Activated CD8-positive, alpha-beta memory T cell treated with anti-CD3 and anti-CD28 coated beads for 36 hours (primary cell): ENCODE measurements at regions not wholly inside any gene's neighbourhood (a gene's known extent, or its start where the extent isn't known, plus 50 kb on each side); places are given as distances from the start of the nearest gene placed in this dataset.

Source experiments
- CTCF ChIA-PET: fragments of 350-600 bp; sonication (Branson Sonifier 250); formaldehyde crosslinking; loops from one replicate; lab custom pipeline; 2021; ENCODE audit warnings: antibody characterized with exemption; lab: Charles Lee
- POLR2A ChIA-PET: fragments of 350-600 bp; sonication (Branson Sonifier 250); formaldehyde crosslinking; loops from one replicate; lab custom pipeline; 2021; ENCODE audit warnings: antibody characterized with exemption; lab: Charles Lee

GRCh38 chr14:53701108-53701875, 255.3 kb downstream of the BMP4 start:
- ChIA-PET CTCF (no interaction called here), POLR2A (no interaction called here)

- CTCF ChIA-PET: no interaction called here
- POLR2A ChIA-PET: no interaction called here
These were observed 260.2 kb downstream of the BMP4 start for GRCh38 chr14:53696217-53696965.

GRCh38 chr14:53695692-53696214, 260.9 kb downstream of the BMP4 start:
- POLR2A ChIA-PET: no interaction called here

GRCh38 chr14:53692885-53693284, 263.7 kb downstream of the BMP4 start:
- POLR2A ChIA-PET: no interaction called here
- CTCF ChIA-PET: no interaction called here

More at GRCh38 chr14:53695692-53696214, 260.9 kb downstream of the BMP4 start:
- CTCF ChIA-PET: no interaction called here

- CTCF ChIA-PET: no interaction called here
- POLR2A ChIA-PET: no interaction called here
These were observed 264.2 kb downstream of the BMP4 start for GRCh38 chr14:53692451-53692850.

GRCh38 chr14:53683229-53683628, 273.4 kb downstream of the BMP4 start:
- ChIA-PET POLR2A (no interaction called here), CTCF (no interaction called here)

GRCh38 chr14:53672526-53672925, 284.1 kb downstream of the BMP4 start:
- POLR2A ChIA-PET: no interaction called here
- CTCF ChIA-PET: no interaction called here

- ChIA-PET CTCF (no interaction called here), POLR2A (no interaction called here)
These were observed 285.9 kb downstream of the BMP4 start for GRCh38 chr14:53670701-53671100.

GRCh38 chr14:53668897-53669296, 287.7 kb downstream of the BMP4 start:
- ChIA-PET CTCF (no interaction called here), POLR2A (no interaction called here)

GRCh38 chr14:53663709-53664108, 292.9 kb downstream of the BMP4 start:
- ChIA-PET CTCF (no interaction called here), POLR2A (no interaction called here)

- ChIA-PET CTCF (no interaction called here), POLR2A (no interaction called here)
These were observed 301.4 kb downstream of the BMP4 start for GRCh38 chr14:53655080-53655785.

GRCh38 chr14:53652068-53652467, 304.6 kb downstream of the BMP4 start:
- CTCF ChIA-PET: no interaction called here
- POLR2A ChIA-PET: no interaction called here

- POLR2A ChIA-PET: no interaction called here
- CTCF ChIA-PET: no interaction called here
These were observed 305.4 kb downstream of the BMP4 start for GRCh38 chr14:53651096-53651740.

GRCh38 chr14:53646925-53647324, 309.7 kb downstream of the BMP4 start:
- CTCF ChIA-PET: no interaction called here
- POLR2A ChIA-PET: no interaction called here

- POLR2A ChIA-PET: no interaction called here
- CTCF ChIA-PET: no interaction called here
These were observed 315.9 kb downstream of the BMP4 start for GRCh38 chr14:53640695-53641094.

GRCh38 chr14:53638966-53639365, 317.7 kb downstream of the BMP4 start:
- CTCF ChIA-PET: interaction anchor here (1.7 kb wide), 1 partner anchor 9 kb away, joined by 4 read pairs; no protein-coding TSS in a partner anchor
- POLR2A ChIA-PET: no interaction called here

GRCh38 chr14:53634793-53635192, 321.8 kb downstream of the BMP4 start:
- CTCF ChIA-PET: no interaction called here
- POLR2A ChIA-PET: no interaction called here

- ChIA-PET POLR2A (no interaction called here), CTCF (no interaction called here)
These were observed 326.3 kb downstream of the BMP4 start for GRCh38 chr14:53630336-53630735.

GRCh38 chr14:53628732-53629430, 327.7 kb downstream of the BMP4 start:
- ChIA-PET CTCF (interaction anchor here (1.0 kb wide), 1 partner anchor 9 kb away, joined by 4 read pairs; no protein-coding TSS in a partner anchor), POLR2A (no interaction called here)
